Natural killer cell (primary cell): ENCODE measurements at regions not wholly inside any gene's neighbourhood (a gene's known extent, or its start where the extent isn't known, plus 50 kb on each side); places are given as distances from the start of the nearest gene placed in this dataset.

Source experiments
- ATAC-seq, 3 donors: fragments of 150-1000 bp in 2 of 3; fragments of 200-7000 bp in 1 of 3; cut with Tn5 transposase; 1 replicate in 1 of 3; 2 replicates in 2 of 3; pipeline ENCODE4 v1.10.0; 2021; ENCODE audit warnings: mild to moderate bottlenecking in 2 of 3, moderate library complexity in 2 of 3
- DNase-seq, 2 donors: peaks; one replicate each; pipeline versions ENCODE4 v3.0.0 to v3.0.0-alpha.2; 2013 to 2021; ENCODE audit warnings: mixed read lengths in 1 of 2
- H3K27ac ChIP-seq: one replicate; pipeline ENCODE4 v1.5.1; 2013; ENCODE audit warnings: mild to moderate bottlenecking, low read length
- H3K27me3 ChIP-seq: one replicate; pipeline ENCODE4 v1.6.1; 2013; ENCODE audit warnings: low read length; ENCODE audit not compliant: control insufficient read depth, insufficient read depth
- H3K36me3 ChIP-seq: one replicate; pipeline ENCODE4 v1.6.1; 2013; ENCODE audit warnings: low read length; ENCODE audit not compliant: control insufficient read depth, insufficient read depth
- H3K4me1 ChIP-seq: one replicate; pipeline ENCODE4 v1.6.1; 2013; ENCODE audit warnings: low read length; ENCODE audit not compliant: control insufficient read depth, insufficient read depth
- H3K4me3 ChIP-seq: one replicate; pipeline ENCODE4 v1.5.1; 2013; ENCODE audit warnings: low read length
- H3K9me3 ChIP-seq: one replicate; pipeline ENCODE4 v1.6.1; 2013; ENCODE audit warnings: low read length; ENCODE audit not compliant: control insufficient read depth, insufficient read depth
- H3K27ac Mint-ChIP-seq, 2 donors: one replicate each; pipeline ENCODE4 v1.8.0; 2022; ENCODE audit warnings: mild to moderate bottlenecking in 2 of 2, mixed read lengths in 2 of 2, moderate library complexity in 1 of 2
- H3K27me3 Mint-ChIP-seq, 2 donors: one replicate each; pipeline ENCODE4 v1.8.0; 2022; ENCODE audit warnings: low read depth in 2 of 2, mixed read lengths in 2 of 2
- H3K36me3 Mint-ChIP-seq: one replicate; pipeline ENCODE4 v1.8.0; 2022; ENCODE audit warnings: mixed read lengths
- H3K4me1 Mint-ChIP-seq, 2 donors: one replicate each; pipeline ENCODE4 v1.8.0; 2022; ENCODE audit warnings: mixed read lengths in 2 of 2
- H3K4me3 Mint-ChIP-seq: one replicate; pipeline ENCODE4 v1.8.0; 2022; ENCODE audit warnings: mild to moderate bottlenecking, moderate library complexity, mixed read lengths
- H3K9me3 Mint-ChIP-seq, 2 donors: one replicate each; pipeline ENCODE4 v1.8.0; 2022; ENCODE audit warnings: mixed read lengths in 2 of 2
- CTCF ChIP-seq: fragments of 200-600 bp; IDR thresholded peaks from one replicate; pipeline ENCODE4 v1.8.0; 2022; ENCODE audit warnings: antibody characterized with exemption
- WGBS: methylation state at CpG from one replicate; pipeline ENCODE4 v1.1.7; 2013; ENCODE audit warnings: missing lambda C conversion rate; ENCODE audit not compliant: insufficient coverage; 5-methylcytosine and 5-hydroxymethylcytosine counted together
- intact Hi-C: fragments of 100-400 bp; cut with micrococcal nuclease; formaldehyde crosslinking; loops from one replicate; pipeline ENCODE4 v1.14.2; 2022

- H3K4me1 ChIP-seq = no peaks in the 10 kb centered on the region
- no peak overlapping the region for H3K4me3 ChIP-seq
- intact Hi-C loops = no loop called here
- Mint-ChIP-seq H3K36me3 (no peaks in the 10 kb centered on the region), H3K4me1 (no peaks in the 10 kb centered on the region), H3K4me3 (no peak overlapping the region), H3K9me3 (no peaks in the 10 kb centered on the region), H3K27me3 (peaks cover 0 to 3% of the 10 kb centered on the region in 2 donors), H3K27ac (no peak overlapping the region)
- no peak for ATAC-seq
- no peak for DNase-seq
- H3K27ac ChIP-seq = no peak overlapping the region
- H3K36me3 ChIP-seq = no peaks in the 10 kb centered on the region
- WGBS = 38% methylated on average over 1 of the region's 1 CpG
- no peaks in the 10 kb centered on the region for H3K27me3 ChIP-seq
- H3K9me3 ChIP-seq = no peaks in the 10 kb centered on the region
- no peak for TF ChIP-seq CTCF
These were observed 633.5 kb upstream of the AMELY start for GRCh38 chrY:7545060-7545459.

- no peaks in the 10 kb centered on the region for H3K4me1 Mint-ChIP-seq
- no peak overlapping the region for H3K4me3 ChIP-seq
- H3K27ac ChIP-seq = no peak overlapping the region
- no peak for TF ChIP-seq CTCF
- no peaks in the 10 kb centered on the region for H3K27me3 ChIP-seq
- H3K27me3 Mint-ChIP-seq = peaks cover 0 to 3% of the 10 kb centered on the region in 2 donors
- no peaks in the 10 kb centered on the region for H3K36me3 Mint-ChIP-seq
- intact Hi-C loops = no loop called here
- no peaks in the 10 kb centered on the region for H3K9me3 ChIP-seq
- no peaks in the 10 kb centered on the region for H3K36me3 ChIP-seq
- no peaks in the 10 kb centered on the region for H3K4me1 ChIP-seq
- no peaks in the 10 kb centered on the region for H3K9me3 Mint-ChIP-seq
- no peak overlapping the region for H3K27ac Mint-ChIP-seq
- DNase-seq = no peak
- no peak for ATAC-seq
- H3K4me3 Mint-ChIP-seq = no peak overlapping the region
These were observed 632.7 kb upstream of the AMELY start for GRCh38 chrY:7544172-7544770.

- no peak for TF ChIP-seq CTCF
- no peak for DNase-seq
- Histone ChIP-seq H3K4me1 (no peaks in the 10 kb centered on the region), H3K4me3 (no peak overlapping the region), H3K9me3 (no peaks in the 10 kb centered on the region), H3K27ac (no peak overlapping the region), H3K36me3 (no peaks in the 10 kb centered on the region), H3K27me3 (no peaks in the 10 kb centered on the region)
- H3K4me3 Mint-ChIP-seq = no peak overlapping the region
- H3K27ac Mint-ChIP-seq = no peak overlapping the region
- H3K9me3 Mint-ChIP-seq = no peaks in the 10 kb centered on the region
- no peaks in the 10 kb centered on the region for H3K4me1 Mint-ChIP-seq
- H3K36me3 Mint-ChIP-seq = no peaks in the 10 kb centered on the region
- ATAC-seq = no peak
- intact Hi-C loops = no loop called here
- H3K27me3 Mint-ChIP-seq = peaks cover 0 to 3% of the 10 kb centered on the region in 2 donors
These were observed 632.0 kb upstream of the AMELY start for GRCh38 chrY:7543506-7543905.

- Histone ChIP-seq H3K36me3 (no peaks in the 10 kb centered on the region), H3K27me3 (no peaks in the 10 kb centered on the region), H3K9me3 (no peaks in the 10 kb centered on the region), H3K4me3 (no peak overlapping the region), H3K27ac (no peak overlapping the region), H3K4me1 (no peaks in the 10 kb centered on the region)
- H3K36me3 Mint-ChIP-seq = no peaks in the 10 kb centered on the region
- no peaks in the 10 kb centered on the region for H3K4me1 Mint-ChIP-seq
- H3K27me3 Mint-ChIP-seq = peaks cover 0 to 3% of the 10 kb centered on the region in 2 donors
- no peak for ATAC-seq
- intact Hi-C loops = no loop called here
- DNase-seq = no peak
- WGBS = 80% methylated on average over 1 of the region's 2 CpGs
- TF ChIP-seq CTCF = no peak
- no peak overlapping the region for H3K27ac Mint-ChIP-seq
- H3K9me3 Mint-ChIP-seq = no peaks in the 10 kb centered on the region
- no peak overlapping the region for H3K4me3 Mint-ChIP-seq
These were observed 630.8 kb upstream of the AMELY start for GRCh38 chrY:7542256-7542858.
